ENCODE measurements at regions not wholly inside any gene's neighbourhood (a gene's known extent, or its start where the extent isn't known, plus 50 kb on each side); places are given as distances from the start of the nearest gene placed in this dataset.

DNA sequence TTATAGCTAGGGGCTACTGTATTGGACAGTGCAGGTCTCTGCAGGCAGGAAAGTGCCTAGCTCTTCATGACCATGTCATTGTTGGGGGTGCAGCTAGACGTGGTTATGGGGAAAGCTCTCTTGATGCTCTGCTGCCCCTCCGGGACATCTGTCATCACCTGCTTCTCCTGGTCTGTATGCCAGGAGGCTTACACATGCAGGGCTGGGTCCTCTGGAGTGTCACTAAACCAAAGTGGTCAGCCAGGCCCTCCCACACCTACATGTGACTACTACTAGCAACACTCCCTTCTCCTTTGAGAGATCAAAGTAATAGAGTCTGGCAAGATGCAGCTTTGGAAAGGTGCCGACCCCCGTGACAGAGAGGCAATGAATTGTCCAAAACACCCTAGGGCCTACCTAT, 98.5 kb downstream of the SST start:
- no peaks in the 10 kb centered on the region for H3K4me1 ChIP-seq (ENCODE audit: insufficient read depth, low read length, poor library complexity, severe bottlenecking)

GRCh38 chr3:187570776-187571175, 99.4 kb downstream of the SST start:
- no peak for TF ChIP-seq EZH2phosphoT487 (IDR thresholded peaks at IDR 0.05; ENCODE audit: borderline replicate concordance)
- TF ChIP-seq, protein P1, sequence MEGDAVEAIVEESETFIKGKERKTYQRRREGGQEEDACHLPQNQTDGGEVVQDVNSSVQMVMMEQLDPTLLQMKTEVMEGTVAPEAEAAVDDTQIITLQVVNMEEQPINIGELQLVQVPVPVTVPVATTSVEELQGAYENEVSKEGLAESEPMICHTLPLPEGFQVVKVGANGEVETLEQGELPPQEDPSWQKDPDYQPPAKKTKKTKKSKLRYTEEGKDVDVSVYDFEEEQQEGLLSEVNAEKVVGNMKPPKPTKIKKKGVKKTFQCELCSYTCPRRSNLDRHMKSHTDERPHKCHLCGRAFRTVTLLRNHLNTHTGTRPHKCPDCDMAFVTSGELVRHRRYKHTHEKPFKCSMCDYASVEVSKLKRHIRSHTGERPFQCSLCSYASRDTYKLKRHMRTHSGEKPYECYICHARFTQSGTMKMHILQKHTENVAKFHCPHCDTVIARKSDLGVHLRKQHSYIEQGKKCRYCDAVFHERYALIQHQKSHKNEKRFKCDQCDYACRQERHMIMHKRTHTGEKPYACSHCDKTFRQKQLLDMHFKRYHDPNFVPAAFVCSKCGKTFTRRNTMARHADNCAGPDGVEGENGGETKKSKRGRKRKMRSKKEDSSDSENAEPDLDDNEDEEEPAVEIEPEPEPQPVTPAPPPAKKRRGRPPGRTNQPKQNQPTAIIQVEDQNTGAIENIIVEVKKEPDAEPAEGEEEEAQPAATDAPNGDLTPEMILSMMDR (conservative IDR thresholded peaks at IDR 0.05; ENCODE audit: low read length) = no peak
- Histone ChIP-seq H3K4me1 (ENCODE audit: insufficient read depth, low read length, poor library complexity, severe bottlenecking) (no peaks in the 10 kb centered on the region), H3K4me3 (ENCODE audit: low read length, poor library complexity, severe bottlenecking) (no peak overlapping the region), H3K4me2 (ENCODE audit: low read depth, low read length, poor library complexity, severe bottlenecking) (no peak overlapping the region), H3F3A (ENCODE audit: low read depth) (no peaks in the 10 kb centered on the region), H3K36me3 (ENCODE audit: insufficient read depth, low read length) (no peaks in the 10 kb centered on the region), H3K9me3 (ENCODE audit: insufficient read depth, low read depth, low read length) (no peaks in the 10 kb centered on the region), H3K9ac (ENCODE audit: low read depth, low read length, poor library complexity, severe bottlenecking) (no peak overlapping the region), H3K27me3 (ENCODE audit: insufficient read depth, low read length, poor library complexity, severe bottlenecking) (no peaks in the 10 kb centered on the region), H4K20me1 (ENCODE audit: insufficient read depth, low read length, poor library complexity, severe bottlenecking) (no peaks in the 10 kb centered on the region), H3K9me2 (replicated peaks; ENCODE audit: low read depth, low read length) (no peaks in the 10 kb centered on the region), H2AFZ (ENCODE audit: low read length) (no peak overlapping the region), H3K79me2 (ENCODE audit: insufficient read depth, low read length) (no peaks in the 10 kb centered on the region)

More for the DNA sequence above, 98.5 kb downstream of the SST start:
- no peaks in the 10 kb centered on the region for H3K9me3 ChIP-seq (ENCODE audit: insufficient read depth, low read depth, low read length)
- H3K9me2 ChIP-seq (replicated peaks; ENCODE audit: low read depth, low read length) = no peaks in the 10 kb centered on the region
- no peak overlapping the region for H2AFZ ChIP-seq (ENCODE audit: low read length)
- H4K20me1 ChIP-seq (ENCODE audit: insufficient read depth, low read length, poor library complexity, severe bottlenecking) = no peaks in the 10 kb centered on the region
- no peak overlapping the region for H3K4me3 ChIP-seq (ENCODE audit: low read length, poor library complexity, severe bottlenecking)
- no peaks in the 10 kb centered on the region for H3K36me3 ChIP-seq (ENCODE audit: insufficient read depth, low read length)
- no peak for TF ChIP-seq EZH2phosphoT487 (IDR thresholded peaks at IDR 0.05; ENCODE audit: borderline replicate concordance)
- TF ChIP-seq, protein P1 (conservative IDR thresholded peaks at IDR 0.05; ENCODE audit: low read length) = no peak
- no peak overlapping the region for H3K9ac ChIP-seq (ENCODE audit: low read depth, low read length, poor library complexity, severe bottlenecking)
- no peak overlapping the region for H3K4me2 ChIP-seq (ENCODE audit: low read depth, low read length, poor library complexity, severe bottlenecking)
- no peaks in the 10 kb centered on the region for H3K79me2 ChIP-seq (ENCODE audit: insufficient read depth, low read length)
- H3F3A ChIP-seq (ENCODE audit: low read depth) = no peaks in the 10 kb centered on the region
- no peaks in the 10 kb centered on the region for H3K27me3 ChIP-seq (ENCODE audit: insufficient read depth, low read length, poor library complexity, severe bottlenecking)

DNA sequence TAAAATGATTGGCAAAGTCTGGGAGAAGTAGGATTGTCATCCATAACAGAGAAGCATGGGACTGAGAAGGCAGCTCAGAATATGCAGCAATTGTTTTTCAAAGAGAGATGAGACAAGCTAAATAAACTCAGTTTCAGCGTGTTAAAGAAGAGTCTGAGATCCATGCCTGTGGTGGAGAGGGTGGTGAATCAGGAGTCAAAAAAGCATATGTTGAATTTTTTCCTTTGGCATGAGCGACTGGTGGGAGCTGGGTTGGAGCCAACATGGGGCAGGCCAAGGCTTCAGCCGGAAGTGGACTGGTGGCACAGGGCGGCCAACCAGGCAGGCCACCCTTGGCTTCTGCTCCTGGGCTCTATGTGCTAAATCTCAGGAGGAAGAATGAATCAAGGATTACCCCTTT, 102.0 kb downstream of the SST start:
- TF ChIP-seq, protein P1 (conservative IDR thresholded peaks at IDR 0.05; ENCODE audit: low read length) = no peak
- TF ChIP-seq EZH2phosphoT487 (IDR thresholded peaks at IDR 0.05; ENCODE audit: borderline replicate concordance) = no peak
- no peaks in the 10 kb centered on the region for H4K20me1 ChIP-seq (ENCODE audit: insufficient read depth, low read length, poor library complexity, severe bottlenecking)

More for the DNA sequence above, 102.0 kb downstream of the SST start:
- Histone ChIP-seq H3K9me3 (ENCODE audit: insufficient read depth, low read depth, low read length) (no peaks in the 10 kb centered on the region), H3K27me3 (ENCODE audit: insufficient read depth, low read length, poor library complexity, severe bottlenecking) (no peaks in the 10 kb centered on the region), H3K4me3 (ENCODE audit: low read length, poor library complexity, severe bottlenecking) (no peak overlapping the region), H2AFZ (ENCODE audit: low read length) (no peak overlapping the region), H3F3A (ENCODE audit: low read depth) (no peaks in the 10 kb centered on the region), H3K79me2 (ENCODE audit: insufficient read depth, low read length) (no peaks in the 10 kb centered on the region), H3K4me1 (ENCODE audit: insufficient read depth, low read length, poor library complexity, severe bottlenecking) (no peaks in the 10 kb centered on the region), H3K9ac (ENCODE audit: low read depth, low read length, poor library complexity, severe bottlenecking) (no peak overlapping the region), H3K4me2 (ENCODE audit: low read depth, low read length, poor library complexity, severe bottlenecking) (no peak overlapping the region), H3K36me3 (ENCODE audit: insufficient read depth, low read length) (no peaks in the 10 kb centered on the region), H3K9me2 (replicated peaks; ENCODE audit: low read depth, low read length) (no peaks in the 10 kb centered on the region)

All from Loucy (cell line).